Stimulated activated CD8-positive, alpha-beta memory T cell treated with anti-CD3 and anti-CD28 coated beads, Interleukin-7, amount 100 ng/mL, for 4 hours (primary cell): ENCODE measurements at regions not wholly inside any gene's neighbourhood (a gene's known extent, or its start where the extent isn't known, plus 50 kb on each side); places are given as distances from the start of the nearest gene placed in this dataset.

Experiments used
- DNase-seq, 2 donors: peaks; one replicate each; pipeline ENCODE4 v3.0.0-alpha.2; 2020; ENCODE audit warnings: low read depth in 2 of 2

DNA sequence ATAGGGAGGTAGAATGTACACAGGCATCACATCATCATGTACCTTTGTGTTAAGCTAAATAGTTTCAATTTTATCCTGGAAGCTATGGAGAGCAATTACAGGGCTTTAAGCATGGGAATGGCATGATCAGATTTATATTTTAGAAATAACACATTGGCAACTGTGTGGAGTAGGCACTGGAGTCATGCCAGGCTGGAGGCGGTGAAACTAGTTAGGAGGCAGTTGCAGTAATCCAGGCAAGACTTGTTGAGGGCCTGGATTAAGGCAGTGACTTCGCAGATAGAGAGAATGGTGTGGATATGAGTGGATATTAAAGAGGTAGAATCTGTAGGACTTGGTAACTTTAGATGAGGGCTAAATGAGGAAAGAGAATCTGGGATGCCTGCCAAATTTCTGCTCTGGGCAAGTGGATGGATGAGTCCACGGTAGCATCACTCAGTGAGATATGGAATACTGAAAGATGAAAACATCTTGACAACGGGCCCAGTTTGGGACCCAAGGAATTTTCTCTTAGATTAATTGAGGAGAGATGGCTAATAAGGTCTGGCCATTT, 506.2 kb downstream of the FGF9 start:
- DNase-seq, result no peak

DNA sequence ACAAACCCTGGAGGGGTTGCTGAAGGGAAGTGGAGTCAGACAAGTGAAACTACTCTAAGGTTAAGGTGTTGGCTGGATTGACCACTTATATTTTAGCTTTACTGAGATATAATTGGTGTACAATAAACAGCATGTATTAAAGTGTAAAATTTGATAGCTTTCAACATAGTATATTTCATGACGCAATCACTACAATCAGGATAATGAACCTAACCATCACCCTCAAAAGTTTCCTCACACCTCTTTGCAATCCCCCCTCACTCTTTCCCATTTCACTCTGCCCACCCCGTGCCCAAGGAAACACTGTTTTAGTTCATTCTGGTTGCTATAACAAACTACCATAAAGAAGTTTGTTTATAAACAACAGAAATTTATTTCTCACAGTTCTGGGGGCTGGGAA, 508.0 kb downstream of the FGF9 start:
- no peak for DNase-seq

DNA sequence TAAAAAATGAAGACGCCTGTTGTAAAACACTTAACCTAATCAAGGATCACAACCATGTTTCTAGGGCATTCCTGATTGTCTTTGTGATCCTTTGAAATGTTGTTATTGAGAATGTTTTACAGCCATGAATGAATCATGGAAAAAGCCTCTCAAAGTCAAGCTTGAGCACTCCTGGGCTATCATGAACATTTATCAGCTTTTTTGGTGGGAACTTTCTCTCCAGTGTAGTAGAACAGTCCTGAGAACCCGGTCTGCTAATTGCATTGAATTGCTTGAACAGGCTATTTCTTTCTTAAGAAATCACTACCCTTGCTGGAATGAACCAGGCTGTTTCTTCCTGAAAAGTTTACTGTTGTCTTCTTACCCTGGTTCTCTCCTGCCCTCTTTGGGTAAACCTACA, 516.5 kb downstream of the FGF9 start:
- DNase-seq, result no peak

DNA sequence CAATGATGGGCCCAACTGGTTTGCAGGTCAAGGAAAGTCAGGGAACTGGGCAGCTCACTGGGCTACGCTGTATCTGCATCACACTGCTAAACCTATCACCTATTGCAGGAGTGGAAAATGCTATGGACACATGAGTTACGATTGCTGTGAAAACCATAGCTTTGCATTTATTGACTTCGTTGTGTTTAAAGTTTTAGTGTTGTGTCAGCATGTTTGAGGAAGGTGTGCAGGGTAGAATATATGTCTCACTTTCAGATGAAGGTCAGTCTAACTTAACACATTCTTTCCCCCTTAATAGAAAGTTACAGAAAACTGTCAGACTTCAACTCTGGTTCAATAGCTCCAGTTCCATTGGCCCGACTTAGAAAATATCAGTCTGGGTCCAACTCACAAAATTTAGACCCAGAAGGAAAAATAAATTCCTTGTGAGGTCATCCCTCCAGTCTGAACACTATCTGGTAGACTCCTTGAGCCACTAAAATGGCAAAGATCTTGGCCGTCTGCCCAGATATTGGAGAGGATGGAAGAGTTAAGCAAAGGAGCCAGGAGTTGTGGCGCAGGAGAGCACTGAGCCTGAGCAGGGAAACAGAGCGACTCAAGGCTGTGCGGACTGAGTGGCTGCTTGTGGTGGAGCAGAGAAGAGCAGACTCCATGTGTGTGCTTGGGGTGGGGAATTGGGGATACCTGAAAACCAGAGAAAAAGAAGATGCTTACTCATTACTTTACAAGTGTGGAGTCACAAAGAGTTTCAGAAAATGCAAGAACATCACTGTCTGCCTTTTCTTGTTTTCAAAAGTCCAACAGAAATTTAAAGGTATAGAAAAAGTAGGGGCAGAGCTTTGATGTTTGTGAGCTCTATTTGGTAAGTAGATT, 518.5 kb downstream of the FGF9 start:
- DNase-seq, result no peak

DNA sequence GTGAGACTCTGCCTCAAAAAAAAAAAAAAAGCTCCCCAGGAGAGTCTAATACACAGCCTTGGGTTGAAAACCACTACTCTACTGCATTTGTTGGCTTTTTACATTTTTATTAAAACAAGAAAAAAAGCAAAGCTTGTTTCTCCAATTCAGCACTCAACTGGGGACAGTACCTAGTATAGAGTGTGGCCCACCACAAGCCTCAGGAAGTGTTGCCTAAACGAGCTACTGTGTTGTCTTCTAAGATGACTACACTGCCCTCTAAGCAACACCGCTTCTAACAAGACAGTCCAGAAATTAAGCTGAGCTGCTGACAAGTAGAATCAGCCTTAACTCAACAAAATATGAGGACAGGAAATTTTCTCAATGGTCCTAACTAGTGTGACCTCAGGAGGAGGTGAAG, 522.2 kb downstream of the FGF9 start:
- no peak for DNase-seq

DNA sequence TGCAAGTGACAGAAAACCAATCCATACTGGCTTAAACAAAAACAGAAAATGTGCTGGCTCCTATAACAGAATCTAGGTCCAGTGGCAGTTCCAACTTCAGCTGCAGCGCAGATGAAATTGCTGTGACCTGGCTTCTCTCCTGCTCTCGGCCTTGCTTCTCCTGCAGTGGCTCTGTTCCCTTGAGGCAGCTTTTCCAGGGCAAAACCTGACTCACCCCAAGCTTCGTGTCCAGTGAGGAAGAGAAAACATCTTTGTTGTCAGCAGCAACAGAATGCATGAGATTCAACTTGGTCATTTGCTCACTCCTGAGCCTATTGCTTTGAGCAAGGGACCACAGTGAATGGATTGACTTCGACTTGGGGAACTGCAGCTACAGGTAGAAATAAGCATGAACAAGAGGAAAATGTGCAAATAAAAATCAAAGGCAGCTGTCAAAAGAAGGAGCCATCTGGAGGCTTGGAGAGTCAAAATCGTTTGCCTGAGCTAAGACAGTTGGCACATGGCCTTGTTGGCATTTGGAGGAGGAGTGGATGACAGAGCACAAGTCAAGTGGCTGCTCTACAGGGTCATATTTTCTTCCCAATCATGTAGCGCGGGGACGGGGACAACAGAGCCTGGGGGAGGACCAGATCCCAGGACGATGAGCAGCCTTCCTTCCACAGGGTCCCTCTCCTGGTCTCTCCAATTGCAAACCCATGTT, 523.4 kb downstream of the FGF9 start:
- DNase-seq, result no peak

DNA sequence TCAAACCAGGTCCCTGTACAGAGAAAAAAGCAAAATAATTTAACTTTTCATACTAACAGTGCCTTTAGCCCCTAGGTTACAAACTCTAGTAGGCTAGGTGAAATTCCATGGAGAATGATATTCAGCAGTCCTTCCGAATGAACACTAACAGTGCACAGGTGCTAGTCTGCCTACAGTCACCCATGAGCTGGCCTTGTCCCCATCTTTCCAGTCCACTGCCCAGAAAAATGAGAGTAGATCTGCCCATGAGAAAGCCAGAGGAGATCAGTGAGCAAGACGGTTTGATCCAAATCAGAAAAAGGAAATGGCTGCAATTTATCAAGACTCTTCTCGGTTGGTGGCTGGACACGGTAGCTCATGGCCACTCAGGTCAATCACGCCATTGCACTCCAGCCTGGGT, 524.9 kb downstream of the FGF9 start:
- DNase-seq, result no peak

DNA sequence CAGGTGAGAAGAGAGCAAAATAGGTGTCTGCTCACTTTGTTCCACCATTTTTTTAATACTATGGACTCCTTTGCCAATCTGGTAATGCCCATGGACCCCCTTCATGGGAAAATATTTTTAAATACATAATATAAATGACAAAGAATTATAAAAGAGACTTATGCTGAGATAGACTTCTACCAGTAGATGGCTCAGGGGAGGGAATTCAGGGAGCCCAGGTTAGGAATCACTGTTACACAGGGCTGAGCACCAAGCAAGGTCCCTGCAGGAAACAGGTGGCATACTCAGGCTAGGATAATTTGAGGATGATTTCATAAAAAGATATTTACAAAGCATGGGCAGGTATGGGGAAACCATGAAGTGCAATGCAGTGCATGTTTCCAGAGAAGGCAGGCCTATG, 525.9 kb downstream of the FGF9 start:
- DNase-seq, result no peak

DNA sequence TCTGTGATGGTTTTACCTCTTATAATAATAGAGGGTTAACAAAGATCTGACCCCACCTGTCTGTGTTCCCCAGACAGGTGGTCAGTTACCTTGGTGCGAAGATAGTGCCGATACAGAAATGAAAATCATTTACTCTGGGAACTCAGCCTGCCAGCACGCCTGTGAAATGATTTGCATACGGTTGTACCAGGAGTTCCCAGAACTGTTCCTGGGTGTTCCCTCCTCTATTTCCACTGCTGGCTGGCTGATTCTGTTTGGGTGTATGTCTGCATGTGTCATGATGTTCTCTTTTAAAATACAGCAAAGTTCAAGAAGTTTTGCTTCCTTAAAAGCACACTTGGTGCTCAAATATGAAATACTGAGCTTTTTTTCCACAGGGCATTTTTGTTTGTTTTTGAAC, 527.1 kb downstream of the FGF9 start:
- no peak for DNase-seq

DNA sequence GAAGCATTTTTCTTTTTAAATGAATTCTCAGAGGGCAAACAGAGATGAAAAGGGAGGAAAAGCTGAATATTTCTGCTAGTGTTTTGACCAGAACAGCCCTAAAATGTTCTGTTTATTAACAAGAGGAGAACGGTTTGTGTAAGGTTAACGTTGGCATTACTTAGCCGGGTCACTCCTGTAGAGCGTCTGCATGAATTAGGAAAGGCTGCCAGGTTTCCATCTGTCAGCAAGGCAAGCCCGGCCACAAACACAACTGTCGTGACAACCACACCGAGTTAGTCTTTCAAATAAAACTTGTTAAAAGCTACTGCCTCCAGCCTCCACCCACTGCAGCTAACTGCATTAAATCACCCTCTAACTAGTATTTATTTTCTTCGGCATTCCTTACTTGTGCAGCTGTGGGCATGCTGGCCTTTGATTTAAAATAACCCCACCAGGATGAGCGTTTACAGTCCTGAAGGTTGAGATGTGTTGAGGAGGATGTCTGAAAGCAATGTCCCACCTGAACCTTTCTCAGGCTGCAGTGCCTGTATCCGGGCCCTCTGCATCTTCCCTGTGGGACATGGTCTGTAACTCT, 527.9 kb downstream of the FGF9 start:
- no peak for DNase-seq

DNA sequence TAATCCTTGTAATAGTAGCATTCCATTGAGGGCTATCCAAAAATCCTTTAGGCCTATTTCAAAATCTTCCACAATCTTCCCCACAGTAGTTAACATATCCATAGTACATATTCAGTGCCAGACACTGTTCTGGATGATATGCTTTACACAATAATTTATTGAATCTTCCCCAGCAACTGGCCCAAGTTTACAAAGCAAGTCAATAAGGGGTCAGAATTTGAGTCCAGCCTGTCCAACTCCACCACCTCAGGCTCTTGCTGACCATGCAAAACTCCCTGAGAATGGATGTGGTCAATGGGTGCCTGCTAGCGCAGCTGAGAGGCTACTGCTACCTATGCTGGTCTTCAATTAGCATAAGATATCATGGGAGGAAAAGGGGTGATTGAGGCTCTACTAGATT, 529.6 kb downstream of the FGF9 start:
- no peak for DNase-seq

DNA sequence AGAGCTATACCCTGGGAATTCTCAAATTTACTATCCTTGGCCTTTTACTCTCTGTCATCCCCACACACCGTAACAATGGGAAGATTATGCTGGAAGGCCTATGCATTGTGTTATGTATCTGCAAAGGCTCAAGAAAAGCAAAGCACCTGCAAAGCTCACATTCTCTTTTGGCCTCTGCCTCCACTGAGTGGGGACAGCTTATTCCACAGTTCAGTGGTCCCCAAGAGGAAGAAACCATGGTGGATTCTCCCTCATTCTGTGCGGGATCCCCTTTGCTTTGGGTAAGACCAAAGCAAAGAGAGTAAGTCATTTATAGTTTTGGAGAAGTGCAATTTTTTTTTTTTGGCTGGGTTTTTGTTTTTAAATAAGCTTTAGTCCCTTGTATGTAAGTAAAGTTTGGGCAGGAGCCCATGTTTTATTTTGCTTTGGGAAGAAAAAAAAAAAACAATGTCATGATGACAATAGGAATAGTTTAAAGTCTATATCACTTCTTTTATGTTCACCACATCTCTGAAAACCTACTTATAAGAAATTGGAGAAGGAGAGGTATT, 530.6 kb downstream of the FGF9 start:
- no peak for DNase-seq

DNA sequence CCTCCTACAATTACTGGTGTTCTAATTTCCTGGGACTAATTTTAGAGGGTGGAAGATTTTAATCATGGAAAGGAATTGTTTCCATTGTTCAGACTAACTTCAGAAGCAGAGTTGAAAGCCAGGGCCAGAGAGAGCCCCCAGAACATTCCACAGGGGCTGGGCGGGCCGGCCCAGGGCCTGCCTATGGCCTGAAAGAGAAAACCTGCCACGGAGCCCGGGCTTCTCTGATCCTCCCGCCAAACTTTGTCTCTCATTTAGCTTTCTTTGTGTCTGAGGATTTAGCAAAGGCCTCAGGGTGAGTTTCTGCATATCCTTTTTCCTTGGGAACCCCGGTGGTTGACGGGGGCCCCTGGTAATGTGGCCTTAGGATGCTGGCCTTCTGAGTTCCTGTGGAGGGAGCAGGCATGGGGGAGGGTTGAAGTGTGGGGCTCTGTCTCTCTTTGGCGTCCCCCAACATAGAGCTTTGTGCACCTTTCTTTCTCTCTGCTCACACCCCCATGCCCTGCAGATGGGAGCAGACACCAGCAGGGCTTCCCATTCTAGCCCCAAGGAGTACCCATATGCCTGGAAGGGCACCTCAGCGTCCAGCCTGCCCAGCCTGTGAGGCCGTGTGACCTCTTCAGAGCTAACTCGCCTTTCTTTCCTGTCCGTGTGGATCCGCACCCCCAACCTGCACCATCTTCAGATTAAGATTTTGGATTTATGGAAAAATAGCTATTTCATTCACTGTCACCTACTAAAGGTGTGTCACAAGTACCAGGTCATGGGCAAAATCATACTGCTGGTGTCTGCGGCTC, 539.5 kb downstream of the FGF9 start:
- no peak for DNase-seq

DNA sequence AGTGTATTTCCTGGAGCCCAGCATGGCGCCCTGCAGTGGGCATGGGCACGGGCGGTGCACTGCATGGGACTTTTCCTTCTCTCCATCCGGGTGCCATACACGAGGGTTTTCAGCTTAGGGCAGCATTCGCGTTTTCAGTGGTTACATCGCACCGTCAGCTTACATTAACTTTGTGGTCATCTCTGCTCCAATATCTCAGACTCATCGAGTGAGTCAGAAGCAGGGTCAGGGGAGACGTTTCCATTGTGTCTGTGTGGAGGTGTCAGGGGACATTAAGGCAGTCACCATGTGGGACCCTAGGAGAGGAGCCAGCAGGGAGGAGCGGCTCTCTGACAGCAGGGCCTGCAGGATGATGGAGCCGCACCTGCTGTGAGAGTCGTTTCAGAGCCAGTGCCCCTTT, 541.0 kb downstream of the FGF9 start:
- no peak for DNase-seq

DNA sequence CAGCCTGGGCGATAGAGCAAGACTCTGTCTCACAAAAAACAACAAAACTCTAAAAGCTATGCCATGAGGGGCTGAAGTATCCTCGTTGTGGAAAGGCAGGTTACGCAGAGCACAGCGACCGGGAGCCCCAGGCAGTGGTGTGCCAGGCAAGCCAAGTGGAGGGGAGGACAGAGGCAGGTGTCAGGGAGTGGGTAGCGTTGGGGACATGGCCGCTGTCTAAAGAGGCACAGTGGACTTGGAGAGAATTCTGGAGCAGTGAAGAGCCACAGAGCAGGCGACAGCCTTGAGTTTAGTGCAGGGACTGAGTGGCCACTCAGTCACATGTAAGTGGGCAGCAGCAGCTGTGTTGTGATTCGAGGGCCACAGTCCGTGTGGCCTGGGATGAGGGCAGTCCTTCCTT, 541.7 kb downstream of the FGF9 start:
- no peak for DNase-seq

DNA sequence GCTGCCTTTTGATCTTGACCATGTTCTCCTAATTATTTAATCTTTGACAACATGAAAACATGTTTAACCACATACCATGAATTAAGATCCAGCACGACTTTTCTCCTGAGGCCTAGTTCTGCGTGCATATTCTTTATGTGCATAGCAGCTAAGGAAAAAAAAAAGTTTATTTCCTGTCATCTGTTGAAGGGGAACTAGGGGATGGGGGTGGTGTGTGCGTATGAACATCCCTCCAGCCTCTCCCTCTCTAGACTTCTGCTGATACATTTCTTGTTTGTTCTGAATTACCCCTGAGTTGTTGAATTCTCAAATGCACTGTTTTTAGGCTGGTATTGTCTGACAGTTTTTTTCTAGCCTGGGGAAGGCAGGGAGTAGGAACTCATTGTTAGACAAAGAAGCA, 543.3 kb downstream of the FGF9 start:
- DNase-seq, result no peak

DNA sequence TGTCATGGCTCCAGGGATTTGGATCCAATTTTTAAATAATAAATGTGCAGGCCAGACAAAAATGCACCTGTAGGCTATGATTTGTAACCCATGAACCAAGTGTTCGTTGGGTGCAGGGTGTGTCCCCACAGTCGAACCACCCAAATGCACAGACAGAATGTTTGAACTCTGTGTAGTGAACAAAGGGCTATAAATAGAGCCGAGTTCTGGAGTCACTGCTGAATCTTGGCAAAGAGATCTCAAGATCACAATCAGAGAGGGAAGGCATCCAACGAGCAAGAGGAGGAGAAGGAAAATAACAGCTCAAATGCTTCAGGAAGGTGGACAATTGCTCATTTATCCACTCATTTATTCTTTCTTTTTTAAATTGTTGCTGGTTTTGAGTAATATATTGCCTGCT, 547.9 kb downstream of the FGF9 start:
- DNase-seq, result no peak

DNA sequence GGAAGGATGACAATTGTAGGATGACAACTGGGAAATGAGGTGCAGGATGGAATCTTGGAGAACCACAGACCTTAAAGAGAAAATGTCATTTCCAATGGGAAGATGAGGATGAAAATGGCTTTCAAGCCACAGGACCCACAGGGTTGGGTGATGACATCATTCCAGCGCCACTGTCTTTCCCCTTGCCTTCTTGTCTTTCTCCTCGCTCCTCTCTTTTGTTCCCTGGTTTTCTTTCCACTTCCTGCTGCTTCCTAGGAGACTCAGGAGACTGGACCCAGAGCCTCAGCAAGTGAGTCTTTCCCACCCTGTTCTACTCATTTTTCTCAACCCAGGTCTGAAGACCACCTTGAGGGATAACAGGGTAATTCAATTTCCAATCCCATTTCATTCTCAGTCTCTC, 548.8 kb downstream of the FGF9 start:
- no peak for DNase-seq

DNA sequence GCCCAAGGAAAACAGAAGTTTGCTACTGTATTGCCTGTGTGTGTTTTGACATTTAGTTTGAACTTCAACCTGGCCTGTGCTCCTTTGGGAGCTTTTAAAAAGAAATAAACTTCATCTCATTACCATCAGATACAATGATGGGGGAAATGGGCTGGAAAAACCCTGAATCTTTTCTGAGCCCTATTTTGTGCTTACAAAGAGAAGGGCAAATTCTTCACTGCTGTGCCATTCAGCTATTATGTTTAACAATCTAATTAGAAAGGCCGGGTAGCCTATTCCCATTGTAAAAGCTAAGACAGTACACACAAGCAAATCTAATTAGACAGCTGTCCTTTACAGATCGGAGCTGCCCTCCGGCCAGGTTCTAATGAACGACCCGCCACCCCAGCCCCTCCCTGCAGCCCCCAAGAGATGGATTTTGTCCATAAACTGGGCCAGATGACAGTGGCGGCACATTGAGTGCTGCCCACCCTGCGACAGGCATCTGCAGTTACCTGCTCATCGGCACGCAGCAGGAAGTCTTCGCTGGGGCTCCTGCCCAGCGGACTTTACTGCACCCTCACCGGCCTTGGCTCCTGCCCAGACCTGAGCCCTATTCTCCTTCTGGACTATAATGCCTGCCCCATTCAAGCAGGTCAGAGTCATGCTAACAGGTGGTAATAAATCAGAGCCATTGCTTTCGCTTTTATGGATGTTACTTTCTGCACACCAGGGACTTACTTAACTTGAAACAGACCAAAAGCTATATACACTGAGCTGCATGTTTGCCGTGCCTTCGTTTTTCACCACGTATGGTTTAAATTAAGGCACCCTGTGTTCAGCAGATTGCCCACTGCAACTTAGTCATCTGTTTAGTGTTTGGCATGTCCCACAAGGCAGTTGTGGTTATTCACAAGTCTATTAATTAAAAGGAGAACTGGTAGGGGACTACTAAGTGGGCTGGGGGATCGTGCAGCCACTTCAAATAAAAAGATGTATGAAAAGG, 549.6 kb downstream of the FGF9 start:
- no peak for DNase-seq

DNA sequence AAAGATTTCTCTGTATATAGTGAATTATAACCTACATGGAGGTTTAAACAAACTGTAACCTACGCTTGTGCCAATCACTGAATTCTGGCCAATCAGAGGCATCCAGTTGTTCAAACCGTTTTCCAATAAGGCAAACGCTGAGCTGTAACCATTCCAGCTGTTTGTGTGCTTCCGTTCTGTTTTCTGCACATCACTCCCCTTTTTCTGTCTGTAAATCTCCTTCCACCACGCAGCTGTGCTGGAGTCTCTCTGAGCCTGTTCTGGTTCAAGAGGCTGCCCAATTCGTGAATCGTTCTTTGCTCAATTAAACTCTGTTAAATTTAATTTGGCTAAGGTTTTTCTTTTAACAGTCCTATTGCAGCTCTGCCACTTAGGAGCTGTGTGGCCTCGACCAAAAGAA, 552.5 kb downstream of the FGF9 start:
- no peak for DNase-seq
